ENCODE measurements at regions not wholly inside any gene's neighbourhood (a gene's known extent, or its start where the extent isn't known, plus 50 kb on each side); places are given as distances from the start of the nearest gene placed in this dataset.

DNA sequence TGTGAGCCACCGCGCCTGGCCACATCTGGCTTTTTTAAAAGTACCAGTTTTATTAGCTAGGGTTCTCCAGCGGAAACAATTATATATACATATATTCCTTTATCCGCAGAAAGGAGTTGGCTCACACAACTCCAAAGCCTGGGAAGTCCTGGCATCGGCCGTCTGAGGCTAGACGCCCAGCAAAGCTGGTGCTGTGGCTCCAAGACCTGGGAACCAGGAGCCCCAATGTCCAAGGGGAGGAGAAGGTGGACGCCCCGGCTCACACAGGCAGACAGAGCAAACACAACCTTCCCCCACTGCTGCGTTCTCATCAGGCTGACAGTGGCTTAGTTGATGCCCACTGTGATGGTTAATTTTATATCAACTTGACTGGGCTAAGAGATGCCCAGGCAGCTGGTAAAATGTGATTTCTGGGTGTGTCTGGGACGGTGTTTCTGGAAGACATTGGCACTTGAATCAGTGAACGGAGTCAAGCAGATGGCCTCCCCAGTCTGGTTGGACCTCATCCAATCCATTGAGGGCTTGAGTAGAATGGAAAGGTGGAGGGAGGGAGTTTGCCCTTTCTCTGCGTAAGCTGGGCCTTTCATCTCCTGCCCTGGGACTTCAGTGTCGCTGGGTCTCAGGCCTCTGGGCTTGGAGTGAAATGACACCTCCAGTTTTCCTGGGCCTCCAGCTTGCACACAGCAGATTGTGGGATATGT lies 904.4 kb downstream of the BRD1 start:
- Histone ChIP-seq H3K4me3 (replicated peaks in 1 of 2; ENCODE audit: low read depth in 1 of 2, low read length in 2 of 2) (no peak overlapping the region), H4K20me1 (ENCODE audit: insufficient read depth) (no peaks in the 10 kb centered on the region), H3K4me1 (ENCODE audit: control insufficient read depth in 1 of 2, insufficient read depth in 2 of 2, low read length in 2 of 2) (peaks cover 0 to 3% of the 10 kb centered on the region in 2 experiments; a peak in 2 of 4 replicates), H3K9me3 (ENCODE audit: control insufficient read depth in 1 of 2, insufficient read depth in 1 of 2, low read depth in 1 of 2, low read length in 2 of 2) (no peaks in the 10 kb centered on the region), H3K79me2 (ENCODE audit: insufficient read depth, low read length) (no peaks in the 10 kb centered on the region), H3K36me3 (ENCODE audit: control insufficient read depth in 1 of 2, insufficient read depth in 2 of 2, low read length in 2 of 2) (no peaks in the 10 kb centered on the region), H3K4me2 (ENCODE audit: low read length) (no peak overlapping the region), H3K27me3 (ENCODE audit: insufficient read depth, low read length) (peaks cover 10% of the 10 kb centered on the region), H2AFZ (ENCODE audit: low read depth, low read length, poor library complexity, severe bottlenecking) (no peak overlapping the region), H3K9ac (ENCODE audit: low read length) (no peak overlapping the region), H3K9me2 (ENCODE audit: insufficient read depth) (no peaks in the 10 kb centered on the region), H3K27ac (ENCODE audit: low read depth, low read length) (no peak overlapping the region)
- TF ChIP-seq FOSL1 (IDR thresholded peaks at IDR 0.05; ENCODE audit: low read depth): no peak
- TF ChIP-seq ATF3 (IDR thresholded peaks at IDR 0.05): no peak
- no peak for TF ChIP-seq RAD21 (IDR thresholded peaks at IDR 0.05; ENCODE audit: low read depth)
- no peak for TF ChIP-seq SIN3A (IDR thresholded peaks at IDR 0.05; ENCODE audit: low read depth)
- TF ChIP-seq, protein P1, sequence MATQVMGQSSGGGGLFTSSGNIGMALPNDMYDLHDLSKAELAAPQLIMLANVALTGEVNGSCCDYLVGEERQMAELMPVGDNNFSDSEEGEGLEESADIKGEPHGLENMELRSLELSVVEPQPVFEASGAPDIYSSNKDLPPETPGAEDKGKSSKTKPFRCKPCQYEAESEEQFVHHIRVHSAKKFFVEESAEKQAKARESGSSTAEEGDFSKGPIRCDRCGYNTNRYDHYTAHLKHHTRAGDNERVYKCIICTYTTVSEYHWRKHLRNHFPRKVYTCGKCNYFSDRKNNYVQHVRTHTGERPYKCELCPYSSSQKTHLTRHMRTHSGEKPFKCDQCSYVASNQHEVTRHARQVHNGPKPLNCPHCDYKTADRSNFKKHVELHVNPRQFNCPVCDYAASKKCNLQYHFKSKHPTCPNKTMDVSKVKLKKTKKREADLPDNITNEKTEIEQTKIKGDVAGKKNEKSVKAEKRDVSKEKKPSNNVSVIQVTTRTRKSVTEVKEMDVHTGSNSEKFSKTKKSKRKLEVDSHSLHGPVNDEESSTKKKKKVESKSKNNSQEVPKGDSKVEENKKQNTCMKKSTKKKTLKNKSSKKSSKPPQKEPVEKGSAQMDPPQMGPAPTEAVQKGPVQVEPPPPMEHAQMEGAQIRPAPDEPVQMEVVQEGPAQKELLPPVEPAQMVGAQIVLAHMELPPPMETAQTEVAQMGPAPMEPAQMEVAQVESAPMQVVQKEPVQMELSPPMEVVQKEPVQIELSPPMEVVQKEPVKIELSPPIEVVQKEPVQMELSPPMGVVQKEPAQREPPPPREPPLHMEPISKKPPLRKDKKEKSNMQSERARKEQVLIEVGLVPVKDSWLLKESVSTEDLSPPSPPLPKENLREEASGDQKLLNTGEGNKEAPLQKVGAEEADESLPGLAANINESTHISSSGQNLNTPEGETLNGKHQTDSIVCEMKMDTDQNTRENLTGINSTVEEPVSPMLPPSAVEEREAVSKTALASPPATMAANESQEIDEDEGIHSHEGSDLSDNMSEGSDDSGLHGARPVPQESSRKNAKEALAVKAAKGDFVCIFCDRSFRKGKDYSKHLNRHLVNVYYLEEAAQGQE (IDR thresholded peaks at IDR 0.05; ENCODE audit: low read depth): no peak
- TF ChIP-seq ELF1 (IDR thresholded peaks at IDR 0.05; ENCODE audit: borderline replicate concordance, low read depth): no peak
- no peak for TF ChIP-seq EGR1 (IDR thresholded peaks at IDR 0.05; ENCODE audit: low read depth)
- TF ChIP-seq JUND (IDR thresholded peaks at IDR 0.05): no peak
- no peak for TF ChIP-seq SRF (IDR thresholded peaks at IDR 0.05; ENCODE audit: low read depth)
- TF ChIP-seq POLR2A (IDR thresholded peaks at IDR 0.05; ENCODE audit: borderline replicate concordance, extremely low read depth, insufficient read depth, insufficient read length): no peak
- no peak for TF ChIP-seq ZFX (IDR thresholded peaks at IDR 0.05)
- no peak for TF ChIP-seq MAX (IDR thresholded peaks at IDR 0.05)
- no peak for TF ChIP-seq CEBPB (IDR thresholded peaks at IDR 0.05; ENCODE audit: low read depth)
- TF ChIP-seq YY1 (IDR thresholded peaks at IDR 0.05; ENCODE audit: extremely low read depth, insufficient replicate concordance, low read depth, low read length): no peak
- no peak for TF ChIP-seq POLR2AphosphoS5 (IDR thresholded peaks at IDR 0.05; ENCODE audit: low read depth, low read length)
- TF ChIP-seq CBX3 (IDR thresholded peaks at IDR 0.05; ENCODE audit: low read depth): no peak
- CTCF ChIA-PET: no interaction called here
- intact Hi-C loops (cut with micrococcal nuclease): no loop called here
- DNase-seq (ENCODE audit: low read depth, low spot score) (no peak), ATAC-seq (no peak)
- POLR2A ChIA-PET: no interaction called here
- RAD21 ChIA-PET (ENCODE audit: low non-redundant PET in 1 of 2, low total read pairs in 2 of 2, uncharacterized antibody in 2 of 2, unreplicated experiment in 2 of 2): no interaction called here
- BruUV-seq (replicated peaks): no TSS peak
